Calu3 (cell line): ENCODE measurements at regions not wholly inside any gene's neighbourhood (a gene's known extent, or its start where the extent isn't known, plus 50 kb on each side); places are given as distances from the start of the nearest gene placed in this dataset.

Experiments
- BruUV-seq: library from RNA; stranded (reverse); fragments of 400-500 nt; replicated peaks from 2 replicates; lab custom pipeline; 2021; lab: Mats Ljungman, UMichigan
- CTCF ChIA-PET: fragments of 300-600 bp; sonication (Branson Sonifier 250); formaldehyde crosslinking; loops from one replicate; lab custom pipeline; 2022; ENCODE audit warnings: antibody characterized with exemption; lab: Charles Lee
- DNase-seq: peaks from one replicate; pipeline ENCODE4 v3.0.0; 2022
- H3K27ac Mint-ChIP-seq: one replicate; pipeline ENCODE4 v1.8.0; 2022; ENCODE audit warnings: mixed read lengths; ENCODE audit not compliant: unreplicated experiment
- H3K27me3 Mint-ChIP-seq: one replicate; pipeline ENCODE4 v1.8.0; 2022; ENCODE audit warnings: mixed read lengths; ENCODE audit not compliant: unreplicated experiment
- H3K36me3 Mint-ChIP-seq: one replicate; pipeline ENCODE4 v1.8.0; 2022; ENCODE audit warnings: mild to moderate bottlenecking, moderate library complexity, mixed read lengths; ENCODE audit not compliant: insufficient read depth, unreplicated experiment
- H3K4me1 Mint-ChIP-seq: one replicate; pipeline ENCODE4 v1.8.0; 2022; ENCODE audit warnings: mild to moderate bottlenecking, low read depth, mixed read lengths; ENCODE audit not compliant: unreplicated experiment
- H3K4me3 Mint-ChIP-seq: one replicate; pipeline ENCODE4 v1.8.0; 2022; ENCODE audit warnings: mild to moderate bottlenecking, low read depth, moderate library complexity, mixed read lengths; ENCODE audit not compliant: unreplicated experiment
- H3K9me3 Mint-ChIP-seq: one replicate; pipeline ENCODE4 v1.8.0; 2022; ENCODE audit warnings: low read depth, mixed read lengths; ENCODE audit not compliant: unreplicated experiment
- intact Hi-C: fragments of 100-400 bp; cut with micrococcal nuclease; formaldehyde crosslinking; loops from one replicate; pipeline ENCODE4 v1.10.0; 2022; ENCODE audit not compliant: unreplicated experiment
- TF ChIP-seq, protein P1 (sequence below): fragments of 200-600 bp; IDR thresholded peaks from one replicate; pipeline ENCODE4 v1.8.0; 2022; ENCODE audit warnings: antibody characterized with exemption; ENCODE audit not compliant: unreplicated experiment

DNA sequence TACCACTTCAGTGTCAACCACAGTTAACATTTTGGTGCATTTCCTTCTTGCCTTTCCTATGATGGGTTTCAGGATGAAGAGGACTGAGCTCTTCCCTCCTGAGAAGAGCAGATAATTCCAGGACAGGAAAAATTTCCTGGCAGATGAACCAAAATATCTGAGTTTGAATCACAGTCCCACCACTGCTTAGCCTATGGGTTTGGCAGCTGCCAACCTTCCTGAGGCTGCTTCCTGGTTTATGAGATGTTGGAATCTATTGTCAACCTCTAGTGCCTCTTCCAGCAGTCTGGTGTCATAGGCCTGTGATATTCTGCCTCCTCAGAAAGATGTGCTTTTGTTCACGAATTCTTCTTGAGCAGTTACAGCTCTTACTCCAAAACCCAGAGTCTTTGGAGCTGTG is 197.4 kb upstream of the FRMD6 start:
- no peak for DNase-seq
- intact Hi-C loops = no loop called here
- H3K4me3 Mint-ChIP-seq = no peak overlapping the region
- H3K27me3 Mint-ChIP-seq = no peaks in the 10 kb centered on the region
- CTCF ChIA-PET = interaction anchor here (0.6 kb wide), 1 partner anchor 22 kb away, joined by 3 read pairs; no protein-coding TSS in a partner anchor
- no peak overlapping the region for H3K27ac Mint-ChIP-seq
- peaks cover 21% of the 10 kb centered on the region for H3K4me1 Mint-ChIP-seq
- no TSS peak for BruUV-seq
- H3K9me3 Mint-ChIP-seq = no peaks in the 10 kb centered on the region
- peaks cover 6% of the 10 kb centered on the region for H3K36me3 Mint-ChIP-seq
- TF ChIP-seq, protein P1, sequence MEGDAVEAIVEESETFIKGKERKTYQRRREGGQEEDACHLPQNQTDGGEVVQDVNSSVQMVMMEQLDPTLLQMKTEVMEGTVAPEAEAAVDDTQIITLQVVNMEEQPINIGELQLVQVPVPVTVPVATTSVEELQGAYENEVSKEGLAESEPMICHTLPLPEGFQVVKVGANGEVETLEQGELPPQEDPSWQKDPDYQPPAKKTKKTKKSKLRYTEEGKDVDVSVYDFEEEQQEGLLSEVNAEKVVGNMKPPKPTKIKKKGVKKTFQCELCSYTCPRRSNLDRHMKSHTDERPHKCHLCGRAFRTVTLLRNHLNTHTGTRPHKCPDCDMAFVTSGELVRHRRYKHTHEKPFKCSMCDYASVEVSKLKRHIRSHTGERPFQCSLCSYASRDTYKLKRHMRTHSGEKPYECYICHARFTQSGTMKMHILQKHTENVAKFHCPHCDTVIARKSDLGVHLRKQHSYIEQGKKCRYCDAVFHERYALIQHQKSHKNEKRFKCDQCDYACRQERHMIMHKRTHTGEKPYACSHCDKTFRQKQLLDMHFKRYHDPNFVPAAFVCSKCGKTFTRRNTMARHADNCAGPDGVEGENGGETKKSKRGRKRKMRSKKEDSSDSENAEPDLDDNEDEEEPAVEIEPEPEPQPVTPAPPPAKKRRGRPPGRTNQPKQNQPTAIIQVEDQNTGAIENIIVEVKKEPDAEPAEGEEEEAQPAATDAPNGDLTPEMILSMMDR = no peak

DNA sequence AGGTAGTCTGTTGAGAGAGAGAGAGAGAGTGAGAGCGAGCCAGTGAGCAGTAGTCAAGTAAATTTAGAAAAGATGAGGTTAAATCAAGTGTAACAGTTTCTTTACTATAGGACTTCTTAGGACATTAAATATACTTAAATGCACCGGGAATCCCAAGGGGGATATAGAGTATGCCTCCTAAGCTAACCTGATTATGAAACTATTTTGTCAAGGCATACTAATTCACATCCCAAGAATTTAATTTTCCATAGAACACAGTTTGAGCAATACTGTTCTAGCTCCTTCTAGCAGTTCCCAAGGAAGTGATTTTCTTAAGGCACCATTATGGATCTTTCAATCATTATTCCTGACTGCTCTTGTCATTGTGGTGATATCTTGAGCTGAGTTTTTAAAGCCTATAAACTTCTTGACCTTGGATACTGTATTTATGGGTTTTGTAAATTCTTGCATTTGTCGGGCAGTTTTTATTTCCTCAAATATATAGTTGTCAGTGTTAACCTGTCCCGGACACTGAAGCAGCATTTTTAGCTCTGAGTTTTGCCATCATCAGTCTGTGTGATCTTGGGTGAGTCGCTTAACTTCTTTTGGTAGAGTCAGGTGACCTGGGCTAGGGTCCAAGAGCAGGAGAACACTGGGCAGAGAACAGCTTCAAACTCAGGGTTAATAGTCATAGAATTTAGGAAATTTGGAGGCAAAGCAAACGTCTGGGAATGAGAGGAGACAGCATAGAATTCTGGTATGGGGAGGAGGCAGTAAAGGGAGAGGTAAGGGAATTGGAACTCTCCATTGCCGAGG is 196.5 kb upstream of the FRMD6 start:
- Mint-ChIP-seq H3K4me3 (no peak overlapping the region), H3K27ac (no peak overlapping the region), H3K36me3 (peaks cover 6% of the 10 kb centered on the region), H3K4me1 (peaks cover 21% of the 10 kb centered on the region), H3K9me3 (no peaks in the 10 kb centered on the region), H3K27me3 (no peaks in the 10 kb centered on the region)
- CTCF ChIA-PET = no interaction called here
- no TSS peak for BruUV-seq
- no peak for DNase-seq
- TF ChIP-seq, protein P1 = no peak
- intact Hi-C loops = no loop called here

DNA sequence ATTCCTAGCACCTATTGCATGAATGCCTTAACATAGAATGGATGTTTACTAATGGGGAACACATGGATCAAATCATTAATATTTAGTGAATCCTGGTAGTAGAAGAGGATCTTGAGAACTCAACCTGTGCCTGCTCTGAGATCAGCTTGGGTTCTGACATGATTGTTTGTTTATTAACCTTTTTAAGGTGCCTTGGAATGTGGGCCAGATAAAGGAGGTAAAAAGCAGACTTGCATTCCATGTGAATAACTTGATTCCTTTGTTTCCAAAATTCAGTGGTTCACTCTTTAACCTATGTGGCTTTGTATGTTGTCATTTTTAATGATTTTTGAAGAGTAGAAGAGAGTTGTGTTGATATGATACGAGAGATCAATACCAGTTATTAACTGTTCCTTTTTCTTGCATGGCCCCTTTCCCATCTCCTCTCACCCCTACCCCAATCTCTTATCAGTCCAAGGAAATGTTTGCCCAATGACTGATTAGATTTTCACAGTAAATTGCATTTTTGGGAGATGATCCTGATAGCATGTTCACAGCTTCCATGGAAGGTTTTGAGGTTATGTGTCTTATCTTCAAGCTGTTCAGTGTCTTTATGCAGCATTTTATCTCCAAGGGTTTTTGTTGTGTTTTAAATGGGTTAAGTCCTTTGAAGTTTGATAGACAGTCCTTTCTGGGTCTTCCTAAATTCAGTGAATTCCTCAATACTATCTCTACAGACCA is 193.7 kb upstream of the FRMD6 start:
- CTCF ChIA-PET = no interaction called here
- BruUV-seq = no TSS peak
- no peak for DNase-seq
- peaks cover 35% of the 10 kb centered on the region for H3K4me1 Mint-ChIP-seq
- H3K36me3 Mint-ChIP-seq = peaks cover 6% of the 10 kb centered on the region
- TF ChIP-seq, protein P1 = no peak
- intact Hi-C loops = no loop called here
- no peak overlapping the region for H3K27ac Mint-ChIP-seq
- no peaks in the 10 kb centered on the region for H3K27me3 Mint-ChIP-seq
- no peak overlapping the region for H3K4me3 Mint-ChIP-seq
- H3K9me3 Mint-ChIP-seq = no peaks in the 10 kb centered on the region

DNA sequence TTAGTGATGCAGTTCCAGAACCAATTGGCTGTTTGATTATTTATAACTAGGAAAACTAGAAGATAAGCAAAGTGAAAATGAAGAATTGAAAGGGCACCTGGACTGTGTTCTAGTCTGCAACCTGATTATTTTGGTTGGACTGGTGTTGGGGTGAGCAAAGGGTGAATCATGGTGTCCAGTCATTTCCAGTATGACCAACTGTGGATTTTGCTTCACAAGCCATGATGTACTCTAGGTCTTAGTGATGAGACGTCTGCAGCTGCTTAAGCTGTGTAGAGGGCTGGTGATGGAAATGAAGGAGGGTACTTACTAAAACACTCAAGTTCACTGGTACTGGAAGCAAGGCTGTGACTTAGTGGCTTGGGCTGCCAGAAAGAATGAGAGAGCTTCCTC is 193.2 kb upstream of the FRMD6 start:
- Mint-ChIP-seq H3K27ac (no peak overlapping the region), H3K27me3 (no peaks in the 10 kb centered on the region), H3K36me3 (peaks cover 6% of the 10 kb centered on the region), H3K4me3 (no peak overlapping the region), H3K9me3 (no peaks in the 10 kb centered on the region), H3K4me1 (peaks cover 35% of the 10 kb centered on the region)
- CTCF ChIA-PET = no interaction called here
- no peak for DNase-seq
- TF ChIP-seq, protein P1 = no peak
- no TSS peak for BruUV-seq
- intact Hi-C loops = no loop called here
